CD4-positive, alpha-beta memory T cell (primary cell): ENCODE measurements at regions not wholly inside any gene's neighbourhood (a gene's known extent, or its start where the extent isn't known, plus 50 kb on each side); places are given as distances from the start of the nearest gene placed in this dataset.
"Not testable (repeated sequence)": the region's sequence is repeated elsewhere in the genome, so short reads cannot be mapped to it uniquely, and the experiment has no call there.

Source experiments
- CTCF ChIA-PET: fragments of 350-600 bp; sonication (Branson Sonifier 250); formaldehyde crosslinking; loops from one replicate; lab custom pipeline; 2021; ENCODE audit warnings: inconsistent platforms; ENCODE audit not compliant: partially characterized antibody; lab: Charles Lee
- POLR2A ChIA-PET: fragments of 350-600 bp; sonication (Branson Sonifier 250); formaldehyde crosslinking; loops from one replicate; lab custom pipeline; 2021; ENCODE audit not compliant: partially characterized antibody; lab: Charles Lee
- DNase-seq, 5 donors: peaks; one replicate each; pipeline versions ENCODE4 v3.0.0 to v3.0.0-alpha.2; 2020 to 2022; ENCODE audit warnings: mixed read lengths in 1 of 5
- H3K27ac ChIP-seq: one replicate; pipeline ENCODE4 v1.7.0; 2013; ENCODE audit warnings: low read depth, low read length
- H3K27me3 ChIP-seq: 2 replicates; pipeline ENCODE4 v1.7.0; 2013; ENCODE audit warnings: mild to moderate bottlenecking, low read length, moderate library complexity; ENCODE audit not compliant: insufficient read depth
- H3K36me3 ChIP-seq: 2 replicates; pipeline ENCODE4 v1.7.0; 2013; ENCODE audit warnings: mild to moderate bottlenecking, low read length, moderate library complexity; ENCODE audit not compliant: insufficient read depth
- H3K4me1 ChIP-seq: 2 replicates; pipeline ENCODE4 v1.7.0; 2013; ENCODE audit warnings: mild to moderate bottlenecking, low read length, moderate library complexity; ENCODE audit not compliant: insufficient read depth
- H3K4me3 ChIP-seq, 2 donors: one replicate each; pipeline ENCODE4 v1.7.0; 2013; ENCODE audit warnings: low read length in 2 of 2, mild to moderate bottlenecking in 1 of 2
- H3K9me3 ChIP-seq, 2 donors: one replicate each; pipeline ENCODE4 v1.7.0; 2013; ENCODE audit warnings: low read length in 2 of 2, control low read depth in 1 of 2; ENCODE audit not compliant: control insufficient read depth in 1 of 2
- H3K27ac Mint-ChIP-seq, 7 donors: one replicate each; pipeline ENCODE4 v1.8.0; 2020 to 2021; ENCODE audit warnings: mixed read lengths in 7 of 7, mild to moderate bottlenecking in 6 of 7, inconsistent platforms in 3 of 7, moderate library complexity in 3 of 7
- H3K27me3 Mint-ChIP-seq, 2 donors: one replicate each; pipeline ENCODE4 v1.8.0; 2020 to 2021; ENCODE audit warnings: mixed read lengths in 2 of 2
- H3K36me3 Mint-ChIP-seq, 2 donors: one replicate each; pipeline ENCODE4 v1.8.0; 2020 to 2021; ENCODE audit warnings: mixed read lengths in 2 of 2, inconsistent platforms in 1 of 2, mild to moderate bottlenecking in 1 of 2
- H3K4me1 Mint-ChIP-seq, 4 donors: one replicate each; pipeline ENCODE4 v1.8.0; 2020 to 2021; ENCODE audit warnings: mixed read lengths in 4 of 4, mild to moderate bottlenecking in 1 of 4
- H3K4me3 Mint-ChIP-seq, 8 donors: one replicate each; pipeline ENCODE4 v1.8.0; 2020 to 2021; ENCODE audit warnings: mixed read lengths in 8 of 8, mild to moderate bottlenecking in 7 of 8, moderate library complexity in 6 of 8, inconsistent platforms in 3 of 8
- H3K9me3 Mint-ChIP-seq, 8 donors: one replicate each; pipeline ENCODE4 v1.8.0; 2020 to 2021; ENCODE audit warnings: mixed read lengths in 8 of 8, mild to moderate bottlenecking in 5 of 8, inconsistent platforms in 3 of 8, moderate library complexity in 1 of 8
- intact Hi-C: fragments of 100-400 bp; cut with micrococcal nuclease; formaldehyde crosslinking; loops from one replicate; pipeline ENCODE4 v1.15.1; 2023

- POLR2A ChIA-PET = no interaction called here
These were observed 295.2 kb upstream of the CELF2 start for GRCh38 chr10:10722422-10722821.

GRCh38 chr10:10725196-10725595 lies 292.5 kb upstream of the CELF2 start:
- POLR2A ChIA-PET = no interaction called here
- no peaks in the 10 kb centered on the region for H3K4me1 ChIP-seq
- H3K27me3 Mint-ChIP-seq = peaks cover 3 to 10% of the 10 kb centered on the region in 2 donors
- H3K27ac Mint-ChIP-seq = no peak overlapping the region
- H3K36me3 Mint-ChIP-seq = no peaks in the 10 kb centered on the region
- intact Hi-C loops = no loop called here
- DNase-seq = no peak
- no peak overlapping the region for H3K4me3 Mint-ChIP-seq
- H3K36me3 ChIP-seq = no peaks in the 10 kb centered on the region
- no peak overlapping the region for H3K27ac ChIP-seq
- no peaks in the 10 kb centered on the region for H3K27me3 ChIP-seq
- H3K4me3 ChIP-seq = no peak overlapping the region
- CTCF ChIA-PET = no interaction called here
- H3K9me3 Mint-ChIP-seq = no peaks in the 10 kb centered on the region
- no peaks in the 10 kb centered on the region for H3K4me1 Mint-ChIP-seq
- no peaks in the 10 kb centered on the region for H3K9me3 ChIP-seq

More at GRCh38 chr10:10722422-10722821, 295.2 kb upstream of the CELF2 start:
- Mint-ChIP-seq H3K36me3 (no peaks in the 10 kb centered on the region), H3K4me3 (no peak overlapping the region), H3K9me3 (no peaks in the 10 kb centered on the region), H3K27ac (no peak overlapping the region), H3K27me3 (peaks cover 3 to 10% of the 10 kb centered on the region in 2 donors), H3K4me1 (no peaks in the 10 kb centered on the region)
- Histone ChIP-seq H3K27me3 (no peaks in the 10 kb centered on the region), H3K4me3 (no peak overlapping the region), H3K4me1 (no peaks in the 10 kb centered on the region), H3K36me3 (no peaks in the 10 kb centered on the region), H3K27ac (no peak overlapping the region), H3K9me3 (no peaks in the 10 kb centered on the region)
- DNase-seq = no peak
- CTCF ChIA-PET = no interaction called here
- intact Hi-C loops = no loop called here

GRCh38 chr10:10726101-10726500 lies 291.6 kb upstream of the CELF2 start:
- Mint-ChIP-seq H3K4me3 (no peak overlapping the region), H3K27me3 (peaks cover 3 to 10% of the 10 kb centered on the region in 2 donors), H3K36me3 (no peaks in the 10 kb centered on the region), H3K9me3 (no peaks in the 10 kb centered on the region), H3K27ac (no peak overlapping the region), H3K4me1 (no peaks in the 10 kb centered on the region)
- no peaks in the 10 kb centered on the region for H3K27me3 ChIP-seq
- intact Hi-C loops = no loop called here
- no peaks in the 10 kb centered on the region for H3K4me1 ChIP-seq
- H3K4me3 ChIP-seq = no peak overlapping the region
- no peak for DNase-seq
- POLR2A ChIA-PET = no interaction called here
- no peaks in the 10 kb centered on the region for H3K36me3 ChIP-seq
- no peak overlapping the region for H3K27ac ChIP-seq
- CTCF ChIA-PET = interaction anchor here (0.6 kb wide), 1 partner anchor 24 kb away, joined by 3 read pairs; no protein-coding TSS in a partner anchor
- H3K9me3 ChIP-seq = no peaks in the 10 kb centered on the region

- H3K9me3 ChIP-seq, DNase-seq, H3K4me1 Mint-ChIP-seq, H3K4me1 ChIP-seq, H3K36me3 ChIP-seq, H3K4me3 ChIP-seq, H3K9me3 Mint-ChIP-seq, H3K36me3 Mint-ChIP-seq, POLR2A ChIA-PET, H3K27me3 ChIP-seq, H3K27ac Mint-ChIP-seq, H3K27ac ChIP-seq, H3K4me3 Mint-ChIP-seq, intact Hi-C loops, CTCF ChIA-PET: not testable (repeated sequence)
- peaks cover 3 to 10% of the 10 kb centered on the region in 2 donors for H3K27me3 Mint-ChIP-seq
These were observed 290.3 kb upstream of the CELF2 start for GRCh38 chr10:10727411-10727810.

- Histone ChIP-seq H3K27ac (no peak overlapping the region), H3K27me3 (no peaks in the 10 kb centered on the region), H3K4me3 (no peak overlapping the region), H3K4me1 (no peaks in the 10 kb centered on the region), H3K36me3 (no peaks in the 10 kb centered on the region), H3K9me3 (no peaks in the 10 kb centered on the region)
- H3K27ac Mint-ChIP-seq = no peak overlapping the region
- CTCF ChIA-PET = no interaction called here
- no peaks in the 10 kb centered on the region for H3K4me1 Mint-ChIP-seq
- H3K27me3 Mint-ChIP-seq = peaks cover 3 to 10% of the 10 kb centered on the region in 2 donors
- H3K4me3 Mint-ChIP-seq = no peak overlapping the region
- H3K9me3 Mint-ChIP-seq = no peaks in the 10 kb centered on the region
- DNase-seq = no peak
- intact Hi-C loops = no loop called here
- POLR2A ChIA-PET = no interaction called here
- no peaks in the 10 kb centered on the region for H3K36me3 Mint-ChIP-seq
These were observed 289.9 kb upstream of the CELF2 start for GRCh38 chr10:10727812-10728211.

GRCh38 chr10:10730471-10731043 lies 287.1 kb upstream of the CELF2 start:
- Histone ChIP-seq H3K9me3 (no peaks in the 10 kb centered on the region), H3K27ac (no peak overlapping the region), H3K36me3 (no peaks in the 10 kb centered on the region), H3K27me3 (no peaks in the 10 kb centered on the region), H3K4me3 (no peak overlapping the region), H3K4me1 (no peaks in the 10 kb centered on the region)
- H3K27ac Mint-ChIP-seq = no peak overlapping the region
- no peak for DNase-seq
- CTCF ChIA-PET = no interaction called here
- intact Hi-C loops = no loop called here
- no peaks in the 10 kb centered on the region for H3K9me3 Mint-ChIP-seq
- H3K27me3 Mint-ChIP-seq = peaks cover 0 to 8% of the 10 kb centered on the region in 2 donors
- POLR2A ChIA-PET = no interaction called here
- no peaks in the 10 kb centered on the region for H3K36me3 Mint-ChIP-seq
- H3K4me3 Mint-ChIP-seq = no peak overlapping the region
- no peaks in the 10 kb centered on the region for H3K4me1 Mint-ChIP-seq

- H3K4me3 ChIP-seq = no peak overlapping the region
- Mint-ChIP-seq H3K4me1 (no peaks in the 10 kb centered on the region), H3K27me3 (peaks cover 1 to 7% of the 10 kb centered on the region in 2 donors), H3K9me3 (no peaks in the 10 kb centered on the region), H3K4me3 (no peak overlapping the region), H3K36me3 (no peaks in the 10 kb centered on the region), H3K27ac (no peak overlapping the region)
- ChIA-PET POLR2A (no interaction called here), CTCF (no interaction called here)
- no peaks in the 10 kb centered on the region for H3K9me3 ChIP-seq
- no peak overlapping the region for H3K27ac ChIP-seq
- no peak for DNase-seq
- intact Hi-C loops = no loop called here
- no peaks in the 10 kb centered on the region for H3K36me3 ChIP-seq
- H3K27me3 ChIP-seq = no peaks in the 10 kb centered on the region
- H3K4me1 ChIP-seq = no peaks in the 10 kb centered on the region
These were observed 286.3 kb upstream of the CELF2 start for GRCh38 chr10:10731366-10731765.
